Stimulated activated CD8-positive, alpha-beta memory T cell treated with anti-CD3 and anti-CD28 coated beads, Interleukin-2, amount 100 ng/mL, for 1 hour (primary cell): ENCODE measurements at regions not wholly inside any gene's neighbourhood (a gene's known extent, or its start where the extent isn't known, plus 50 kb on each side); places are given as distances from the start of the nearest gene placed in this dataset.

Source experiments
- DNase-seq, 2 donors: peaks; one replicate each; pipeline ENCODE4 v3.0.0-alpha.2; 2020; ENCODE audit warnings: low read depth in 2 of 2

GRCh38 chr6:153882411-153882810 is 156.6 kb upstream of the OPRM1 start:
- DNase-seq: no peak

GRCh38 chr6:153873541-153873940 is 165.5 kb upstream of the OPRM1 start:
- DNase-seq: no peak

- DNase-seq: no peak
These were observed 166.1 kb upstream of the OPRM1 start for GRCh38 chr6:153872946-153873345.

DNA sequence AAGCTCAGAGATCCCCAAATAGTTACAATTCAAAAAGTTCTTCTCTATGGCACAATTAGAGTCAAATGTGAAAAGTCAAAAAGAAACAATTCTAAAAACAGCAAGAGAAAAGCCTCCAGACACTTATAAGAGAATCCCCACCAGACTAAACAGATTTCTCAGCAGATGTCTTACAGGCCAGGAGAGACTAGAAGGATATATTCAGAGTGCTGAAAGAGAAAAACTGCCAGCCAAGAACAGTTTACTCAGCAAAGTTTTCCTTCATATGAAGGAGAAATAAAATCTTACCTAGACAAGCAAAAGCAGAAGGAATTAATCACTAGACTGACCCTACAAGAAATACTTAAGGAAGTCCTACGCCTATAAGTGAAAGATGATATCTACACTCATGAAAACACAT is 176.1 kb upstream of the OPRM1 start:
- no peak for DNase-seq

DNA sequence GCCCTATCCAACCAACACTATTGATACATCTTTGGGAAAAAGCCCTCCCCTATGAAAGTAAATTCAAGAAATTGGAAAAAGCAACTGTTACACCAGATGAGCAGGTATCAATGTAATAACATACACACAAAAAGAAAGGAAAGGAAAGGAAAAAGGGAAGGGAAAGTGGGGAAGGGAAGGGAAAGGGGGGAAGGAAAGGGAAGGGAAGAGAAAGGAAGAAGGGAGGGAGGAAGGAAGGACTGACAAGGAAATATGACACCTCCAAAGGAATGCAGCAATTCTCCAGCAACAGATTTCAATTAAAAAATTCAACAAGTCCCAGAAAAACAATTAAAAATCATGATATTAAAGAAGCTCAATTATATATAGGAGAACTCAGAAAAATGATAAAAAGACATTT is 176.9 kb upstream of the OPRM1 start:
- DNase-seq: no peak

DNA sequence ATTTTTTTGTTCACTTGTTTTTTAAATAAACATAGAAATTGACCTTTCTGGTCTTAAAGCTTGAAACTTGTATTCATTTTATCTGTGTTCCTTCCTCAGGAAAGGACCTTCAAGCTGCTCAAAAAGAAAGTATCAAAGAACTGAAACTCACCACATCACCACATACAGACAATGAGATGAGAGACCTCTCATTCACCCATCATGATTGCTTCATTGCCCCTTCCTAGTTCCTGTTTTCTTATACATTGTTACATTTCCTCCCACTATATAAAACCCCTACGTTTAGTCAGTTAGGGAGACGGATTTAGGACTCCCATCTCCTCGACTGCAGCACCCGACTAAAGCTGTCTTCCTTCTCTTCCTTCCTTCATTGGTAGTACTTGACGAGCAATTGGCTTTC is 180.5 kb upstream of the OPRM1 start:
- no peak for DNase-seq

DNA sequence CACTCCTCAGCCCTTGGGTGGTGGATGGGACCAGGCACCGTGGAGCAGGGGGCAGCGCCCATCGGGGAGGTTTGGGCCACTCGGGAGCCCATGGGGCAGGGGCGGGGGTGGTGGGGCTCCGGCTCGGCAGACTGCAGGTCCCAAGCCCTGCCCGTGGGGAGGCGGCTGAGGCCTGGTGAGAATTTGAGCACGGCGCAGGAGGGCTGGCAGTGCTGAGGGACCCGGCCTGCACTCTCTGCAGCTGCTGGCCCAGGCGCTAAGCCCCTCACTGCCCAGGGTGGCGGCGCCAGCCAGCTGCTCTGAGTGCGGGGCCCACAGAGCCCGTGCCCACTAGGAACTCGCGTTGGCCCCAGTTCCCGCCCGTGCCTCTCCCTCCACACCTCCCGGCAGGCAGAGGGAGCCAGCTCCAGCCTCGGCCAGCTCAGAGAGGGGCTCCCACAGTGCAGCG is 182.1 kb upstream of the OPRM1 start:
- no peak for DNase-seq

DNA sequence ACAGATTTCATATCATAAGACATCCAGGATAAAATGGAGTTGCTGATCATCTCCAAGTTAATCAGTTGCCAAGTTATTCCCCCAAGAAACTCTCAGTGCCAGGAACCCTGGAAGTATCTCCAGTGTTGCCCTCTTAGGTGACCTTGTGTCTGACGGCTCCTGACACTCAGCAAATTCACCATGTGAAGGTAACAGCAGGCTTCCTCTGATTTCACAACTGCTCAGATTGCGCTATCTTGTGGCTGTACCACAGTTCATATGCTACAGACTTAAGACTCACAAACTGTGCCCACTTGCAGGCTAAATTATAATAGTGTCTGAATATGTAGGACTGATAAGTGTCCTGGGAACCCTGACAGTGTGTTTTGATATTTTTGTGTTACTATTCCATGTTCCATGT is 186.6 kb upstream of the OPRM1 start:
- no peak for DNase-seq

- no peak for DNase-seq
These were observed 187.0 kb upstream of the OPRM1 start for GRCh38 chr6:153852034-153852433.

- no peak for DNase-seq
These were observed 189.8 kb upstream of the OPRM1 start for GRCh38 chr6:153849072-153849779.

DNA sequence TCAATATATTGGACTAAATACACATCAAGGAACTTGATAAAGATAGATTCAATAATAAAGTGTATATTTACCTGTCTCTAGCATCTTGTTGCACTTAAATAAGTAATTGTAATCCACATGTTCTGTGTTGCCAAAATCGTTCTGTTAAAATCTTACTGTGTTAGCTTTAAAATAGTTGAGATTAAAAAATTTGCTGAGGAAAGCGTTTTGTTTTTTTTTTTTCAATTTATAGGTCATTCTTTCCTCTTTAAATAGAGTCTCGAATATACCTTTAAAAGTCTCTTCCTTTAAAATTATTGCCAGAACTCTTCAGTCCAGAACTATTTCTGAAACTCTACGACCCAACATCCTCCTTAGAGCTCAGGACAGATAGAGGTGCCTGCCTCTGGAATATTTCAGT is 195.6 kb upstream of the OPRM1 start:
- no peak for DNase-seq

DNA sequence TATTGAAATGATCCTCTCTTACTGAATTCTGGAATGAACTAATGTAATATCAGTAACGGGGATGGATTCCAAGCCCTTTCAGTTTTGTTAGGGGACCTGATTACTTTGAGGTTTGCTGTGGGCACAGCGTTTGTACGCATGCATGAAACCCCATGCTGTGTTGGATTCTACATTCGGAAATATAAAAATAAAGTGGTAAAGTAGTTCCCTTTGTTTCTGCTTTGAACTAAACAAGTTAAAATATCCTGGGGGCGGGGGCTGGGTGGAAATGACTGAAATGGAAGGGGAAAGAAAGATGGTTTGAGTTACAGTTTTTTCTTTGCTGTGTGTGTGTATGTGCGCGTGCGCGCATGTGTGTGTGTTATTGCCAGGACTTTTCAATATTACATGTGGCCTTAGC is 196.5 kb upstream of the OPRM1 start:
- no peak for DNase-seq

GRCh38 chr6:153840039-153840850 is 198.8 kb upstream of the OPRM1 start:
- DNase-seq: no peak

DNA sequence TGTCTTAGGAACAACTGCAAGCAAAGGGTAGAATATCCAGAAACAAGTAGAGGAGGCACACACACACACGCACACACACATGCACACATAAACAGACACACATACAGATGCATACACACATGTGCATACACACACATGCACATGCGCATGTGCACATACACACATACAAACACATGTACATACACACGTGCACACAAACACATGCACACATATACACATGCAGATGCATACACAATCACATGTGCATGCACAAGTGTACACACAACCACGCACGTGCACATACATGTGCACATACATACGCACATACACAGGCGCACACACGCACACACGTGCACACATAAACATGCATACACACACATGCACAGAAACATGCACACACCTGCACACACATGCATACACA is 206.5 kb upstream of the OPRM1 start:
- no peak for DNase-seq

DNA sequence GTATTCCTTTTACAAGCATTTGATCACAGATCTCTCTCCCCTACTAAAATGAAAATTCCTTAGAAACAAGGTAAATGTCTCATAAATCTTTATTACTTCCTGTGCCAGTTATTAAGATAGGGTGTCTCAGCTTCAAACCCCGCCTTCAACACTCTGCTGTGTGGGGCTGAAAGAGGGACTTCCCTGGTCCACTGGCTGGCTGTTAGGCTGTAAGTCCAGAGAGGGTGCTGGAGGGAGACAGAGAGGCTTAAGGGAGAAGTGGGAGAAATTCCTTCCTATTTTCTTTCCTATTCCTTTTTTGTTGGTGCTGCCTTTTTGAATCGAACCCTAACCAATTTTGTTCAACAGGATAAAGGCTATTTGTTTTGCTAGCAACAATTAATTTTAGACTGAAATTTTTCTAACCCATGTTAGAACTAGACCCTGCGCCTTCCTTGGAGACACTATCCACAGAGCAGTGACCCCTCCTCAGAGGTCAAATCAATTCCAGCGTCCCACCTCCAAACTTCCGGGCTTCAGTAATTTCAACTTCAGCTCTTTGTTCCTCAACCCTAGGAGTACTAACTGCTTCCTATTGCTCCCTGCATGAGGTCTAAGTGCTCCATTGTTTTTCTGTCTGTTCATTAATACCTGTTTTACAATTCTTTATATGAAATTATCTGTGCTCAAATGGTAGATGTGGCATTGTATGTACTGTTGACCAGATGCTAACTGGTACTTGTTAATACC is 207.5 kb upstream of the OPRM1 start:
- DNase-seq: no peak

DNA sequence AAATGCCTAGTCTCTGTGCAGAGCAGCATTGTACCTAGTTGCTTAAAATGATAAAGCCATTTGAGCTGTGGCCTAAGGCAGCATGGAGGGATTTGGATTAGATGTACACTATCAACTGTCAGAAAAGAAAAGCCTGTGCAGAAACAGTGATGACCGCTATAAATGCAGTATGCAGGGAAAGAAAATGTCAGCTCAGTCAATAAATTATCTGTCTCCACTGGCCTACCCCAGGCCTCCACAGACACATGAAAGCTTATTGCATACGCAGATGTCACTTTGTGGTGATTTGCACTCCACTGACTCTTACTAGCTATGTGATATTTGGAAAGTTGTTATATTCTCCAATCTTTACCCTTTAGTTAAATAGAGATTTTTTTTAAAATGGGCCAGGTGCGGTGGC is 221.9 kb upstream of the OPRM1 start:
- no peak for DNase-seq

DNA sequence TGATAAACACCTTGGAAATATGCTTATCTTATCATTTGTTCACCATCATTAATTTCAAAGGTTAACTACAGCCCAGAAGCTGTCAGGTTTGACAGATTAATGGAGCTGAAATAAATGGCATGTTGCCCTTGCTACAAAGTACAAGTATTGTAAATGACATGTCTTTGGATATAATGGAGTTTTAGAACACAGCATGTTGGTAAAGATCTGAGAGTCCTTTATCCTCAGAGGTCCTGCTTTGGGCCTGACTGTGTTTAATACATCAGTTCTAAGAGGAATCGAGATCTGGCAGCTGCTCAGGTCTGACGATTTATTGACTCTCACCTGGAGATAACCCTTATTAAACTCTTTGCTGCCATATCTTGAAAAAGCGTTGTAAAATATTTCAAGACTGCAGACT is 222.7 kb upstream of the OPRM1 start:
- no peak for DNase-seq

DNA sequence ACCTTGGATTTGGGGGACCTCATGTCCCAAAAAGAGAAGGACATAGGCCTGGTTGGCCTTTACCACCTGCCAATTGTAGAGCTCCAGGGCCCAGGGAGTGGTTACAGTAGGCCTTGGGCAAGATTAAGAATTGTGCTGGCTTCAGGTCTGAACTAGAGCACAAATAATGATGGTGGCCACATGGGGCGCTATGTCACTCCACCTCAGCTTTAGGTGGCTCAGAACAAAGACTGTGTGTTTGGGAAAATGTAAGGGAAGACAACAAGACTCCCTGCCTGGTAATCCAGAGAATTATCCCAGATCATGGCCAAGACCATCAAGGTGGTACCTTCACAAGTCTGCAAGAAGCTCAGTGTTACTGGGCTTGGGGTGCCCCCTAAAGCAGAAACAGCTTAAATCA is 224.9 kb upstream of the OPRM1 start:
- no peak for DNase-seq

DNA sequence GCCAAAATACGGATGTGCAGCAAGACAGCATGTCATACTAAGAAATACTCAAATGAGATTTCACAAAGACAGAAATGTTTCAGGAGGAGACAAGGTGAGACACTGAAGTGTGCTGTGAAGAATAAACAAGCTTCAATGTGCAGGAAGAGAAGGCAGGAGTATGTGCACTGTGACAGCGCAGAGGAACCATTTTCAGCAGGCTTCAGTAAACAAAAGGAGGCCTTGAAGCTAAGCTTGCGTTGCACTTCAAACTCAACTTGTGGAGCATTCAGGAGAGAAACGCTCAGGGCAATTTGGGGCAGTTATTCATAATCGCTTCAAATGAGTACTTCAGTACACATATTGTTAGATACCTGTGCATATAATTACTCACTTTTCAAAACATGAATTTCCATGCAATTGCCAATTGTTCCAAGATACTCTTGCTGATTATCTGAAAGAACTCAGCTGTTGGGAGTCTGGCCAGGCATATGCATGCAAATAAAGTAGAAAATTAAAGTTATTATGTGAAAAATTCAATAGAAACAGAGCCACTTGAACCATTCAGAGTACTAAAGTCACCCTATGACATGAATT is 234.2 kb upstream of the OPRM1 start:
- DNase-seq: no peak

DNA sequence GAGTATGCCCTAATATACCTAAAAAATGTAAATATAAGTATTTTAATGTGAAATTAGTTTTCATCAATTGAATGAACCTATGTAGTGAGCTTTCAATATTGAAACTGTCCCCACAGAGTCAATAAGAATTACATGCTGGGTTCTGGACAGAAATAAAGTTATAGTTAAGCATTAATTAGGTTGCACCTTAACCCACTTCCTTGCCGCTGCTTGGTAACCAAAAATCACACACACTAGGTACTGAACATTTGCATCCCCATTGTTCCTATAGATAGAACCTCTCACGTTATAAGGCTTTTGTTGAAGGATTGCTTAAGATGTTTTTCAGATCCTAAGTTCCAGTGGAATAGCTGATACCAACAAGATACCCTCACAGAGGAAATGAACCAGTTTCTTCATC is 237.1 kb upstream of the OPRM1 start:
- DNase-seq: no peak

DNA sequence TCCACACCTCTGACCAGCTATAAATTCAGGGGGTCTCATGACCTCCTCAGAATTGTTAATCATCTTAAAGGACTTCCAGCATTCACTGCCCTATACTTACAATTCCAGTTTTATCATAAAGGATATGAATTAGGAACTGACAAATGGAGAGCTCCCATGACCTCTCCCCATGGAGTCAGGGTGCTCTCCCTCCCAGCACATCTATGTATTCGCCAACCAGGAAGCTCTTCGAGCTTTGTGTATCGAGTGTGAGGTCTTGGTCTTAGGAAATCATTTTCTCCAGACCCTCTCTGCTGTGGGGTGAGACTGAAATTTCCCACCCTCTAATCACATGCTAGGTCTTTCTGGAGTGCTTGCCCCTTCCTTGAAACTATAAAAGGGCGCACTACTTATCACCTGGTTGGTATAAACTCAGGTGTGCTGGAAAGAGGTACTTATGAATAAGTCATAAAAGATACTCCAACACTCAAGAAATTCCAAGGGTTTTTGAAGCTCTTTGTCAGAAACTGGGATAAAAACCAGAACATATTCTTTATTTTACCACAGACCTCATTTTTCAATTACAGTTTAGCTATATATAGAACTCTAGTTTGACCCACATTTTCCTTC is 238.4 kb upstream of the OPRM1 start:
- DNase-seq: no peak

GRCh38 chr6:153790876-153791473 is 248.1 kb upstream of the OPRM1 start:
- no peak for DNase-seq
